ENCODE measurements at regions not wholly inside any gene's neighbourhood (a gene's known extent, or its start where the extent isn't known, plus 50 kb on each side); places are given as distances from the start of the nearest gene placed in this dataset.

DNA sequence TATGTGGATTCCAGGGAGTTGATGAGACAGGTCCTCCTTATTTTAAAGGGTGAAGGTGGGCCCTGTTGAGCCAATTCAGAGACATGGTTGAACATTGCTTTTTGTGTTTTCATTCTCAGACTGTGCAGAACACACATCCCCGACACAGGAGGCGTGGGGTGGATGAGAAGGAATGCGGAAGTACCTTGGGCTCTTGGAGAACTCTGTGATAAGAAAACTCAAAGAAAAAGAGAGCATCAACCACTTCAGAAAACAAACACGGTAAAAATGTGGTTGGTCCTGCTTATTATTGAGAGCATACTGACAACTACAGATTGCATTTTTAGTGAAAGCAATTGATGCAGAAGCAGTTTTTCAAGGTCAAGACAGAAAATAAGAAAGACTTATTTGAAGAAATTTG lies 659.8 kb downstream of the IRX1 start:
- no peak for DNase-seq (ENCODE audit: low spot score)

DNA sequence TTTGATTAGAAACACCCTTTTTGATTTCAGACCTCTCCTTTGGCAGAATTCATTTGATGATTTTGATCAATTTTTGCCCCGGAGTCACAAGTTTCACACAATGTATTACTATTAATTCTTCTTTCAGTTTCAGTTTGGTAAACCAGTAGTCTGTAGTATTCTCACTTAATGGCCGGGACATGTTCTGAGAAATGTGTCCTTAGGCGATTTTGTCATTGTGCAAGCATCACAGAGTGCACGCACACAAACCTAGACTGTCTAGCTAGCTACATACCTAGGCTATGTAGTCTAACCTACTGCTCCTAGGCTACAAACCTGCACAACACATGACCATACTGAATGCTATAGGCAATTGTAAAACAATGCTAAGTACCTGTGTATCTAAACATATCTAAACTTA lies 662.5 kb downstream of the IRX1 start:
- no peak for DNase-seq (ENCODE audit: low spot score)

DNA sequence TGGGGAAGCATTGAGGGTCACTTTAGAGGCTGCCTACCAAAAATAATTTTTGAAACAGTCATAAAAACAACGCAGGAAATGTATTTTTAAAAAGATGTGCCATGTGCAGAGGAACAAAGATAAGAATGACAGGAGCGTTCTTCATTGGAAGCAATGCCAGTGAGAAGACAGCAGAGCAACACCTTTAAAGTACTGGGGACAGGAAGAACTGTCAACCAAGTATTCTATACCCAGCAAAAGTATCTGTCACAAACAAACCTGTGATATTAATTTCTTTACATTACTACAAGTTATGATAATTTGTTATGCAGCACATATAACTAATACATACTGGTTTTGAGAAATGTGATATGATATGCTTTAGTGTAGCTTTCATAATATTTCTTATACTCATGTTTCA lies 675.6 kb downstream of the IRX1 start:
- DNase-seq (ENCODE audit: low spot score), result no peak

DNA sequence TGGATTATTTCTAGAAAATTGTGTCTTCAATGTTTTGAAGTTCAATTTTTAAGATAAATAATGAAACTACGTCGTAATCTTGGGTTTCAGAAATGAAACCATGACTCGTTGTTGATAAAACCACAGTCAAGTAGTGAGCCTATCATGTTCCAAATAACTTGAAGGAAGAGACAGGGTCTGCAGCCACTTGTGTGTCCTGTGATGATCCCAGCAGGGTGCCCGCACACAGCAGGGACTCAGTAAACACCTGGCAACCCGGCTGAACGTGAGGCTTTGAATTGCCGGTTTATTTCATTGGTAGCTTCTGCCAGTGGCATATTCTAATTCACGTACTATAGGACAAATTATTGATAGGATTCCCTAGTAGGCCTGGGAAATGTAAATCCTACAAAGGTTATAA lies 679.6 kb downstream of the IRX1 start:
- no peak for DNase-seq (ENCODE audit: low spot score)

DNA sequence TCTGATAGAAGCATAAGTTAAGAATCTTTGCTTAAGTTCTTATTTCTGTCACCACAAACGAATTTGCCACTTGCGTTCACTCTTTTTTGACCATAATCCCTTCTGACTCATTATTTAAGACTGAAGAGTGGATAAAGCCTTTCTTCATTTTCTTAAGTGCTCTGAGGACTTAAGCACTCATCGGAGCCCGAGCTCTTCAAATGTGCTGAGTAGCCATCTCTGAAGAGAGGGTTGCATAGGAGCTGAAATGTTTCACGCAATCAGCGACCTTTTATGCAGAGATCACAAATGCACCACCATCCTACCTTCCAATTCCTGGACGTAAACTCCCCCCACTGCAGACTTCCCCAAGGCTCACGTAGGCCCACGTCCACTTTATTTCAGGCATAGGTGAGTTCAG lies 699.2 kb downstream of the IRX1 start:
- no peak for DNase-seq (ENCODE audit: low spot score)

DNA sequence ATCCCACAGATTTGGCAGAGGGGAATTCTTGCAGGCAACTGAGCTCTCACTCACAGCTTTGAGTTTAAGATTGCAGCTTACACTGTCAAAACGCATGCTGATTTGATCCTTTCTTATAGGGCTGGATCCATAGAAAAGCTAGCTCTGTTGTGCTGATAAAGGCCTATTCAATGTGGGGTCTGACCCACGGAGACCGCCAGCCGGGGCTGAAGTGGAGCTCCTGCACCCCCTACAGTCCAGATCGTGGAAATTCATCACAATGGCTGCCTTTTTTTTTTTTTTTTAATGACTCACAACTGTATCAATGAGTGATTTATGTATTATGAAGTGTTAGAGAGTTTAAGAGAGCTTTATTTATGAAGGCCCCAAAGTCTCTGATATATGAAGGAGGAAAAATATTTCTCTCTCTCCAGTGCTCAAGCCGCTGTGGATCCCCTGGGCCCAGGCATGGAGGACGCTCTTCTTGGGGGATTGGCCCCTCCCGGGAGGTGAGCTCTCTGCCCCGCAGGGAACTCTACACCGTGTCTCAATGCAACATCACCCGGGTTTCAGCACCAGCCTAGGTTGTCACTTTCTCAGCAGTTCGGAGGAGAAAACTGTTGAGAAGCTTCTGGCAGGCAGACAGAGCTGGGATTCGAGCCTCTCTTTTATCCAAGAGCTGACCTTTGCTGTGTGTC lies 700.2 kb downstream of the IRX1 start:
- no peak for DNase-seq (ENCODE audit: low spot score)

DNA sequence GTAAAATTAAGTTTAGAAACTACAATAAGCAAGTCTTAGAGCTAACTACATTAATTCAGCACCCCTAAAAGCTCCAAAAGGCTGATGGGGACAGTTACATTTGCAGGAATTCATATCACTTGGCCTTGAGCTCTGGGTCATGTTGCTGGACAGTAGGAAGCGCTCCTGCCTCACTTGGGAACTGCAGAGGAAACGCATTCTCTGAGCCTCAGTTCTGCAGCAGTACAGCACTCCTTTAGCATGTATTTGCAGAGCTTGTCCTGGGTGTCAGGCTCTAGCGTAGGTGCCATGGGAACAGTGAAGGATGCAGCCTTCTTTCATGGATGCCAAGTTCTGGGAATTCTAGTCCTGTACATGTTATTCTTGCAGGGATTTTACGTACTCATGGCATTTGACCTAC lies 710.4 kb downstream of the IRX1 start:
- no peak for DNase-seq (ENCODE audit: low spot score)

DNA sequence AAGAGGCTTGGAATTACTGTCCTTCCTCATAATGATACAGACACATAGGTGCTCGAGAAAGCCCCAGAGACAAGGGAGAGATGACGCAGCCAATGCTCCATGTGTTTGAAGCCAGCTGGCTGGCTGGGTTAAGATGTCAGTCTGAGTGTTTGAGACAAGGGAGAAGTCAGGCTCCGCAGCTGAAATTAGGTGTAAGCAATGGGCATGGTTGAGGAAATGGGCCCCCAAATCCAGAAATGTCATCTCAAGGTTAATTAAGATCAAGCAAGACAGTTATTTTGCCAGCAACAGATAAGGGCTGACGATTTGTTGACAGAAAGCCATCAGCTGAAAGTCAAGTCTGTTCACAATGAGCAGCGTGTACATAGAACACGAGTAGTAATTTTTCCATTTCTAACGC lies 713.4 kb downstream of the IRX1 start:
- DNase-seq (ENCODE audit: low spot score), result no peak

DNA sequence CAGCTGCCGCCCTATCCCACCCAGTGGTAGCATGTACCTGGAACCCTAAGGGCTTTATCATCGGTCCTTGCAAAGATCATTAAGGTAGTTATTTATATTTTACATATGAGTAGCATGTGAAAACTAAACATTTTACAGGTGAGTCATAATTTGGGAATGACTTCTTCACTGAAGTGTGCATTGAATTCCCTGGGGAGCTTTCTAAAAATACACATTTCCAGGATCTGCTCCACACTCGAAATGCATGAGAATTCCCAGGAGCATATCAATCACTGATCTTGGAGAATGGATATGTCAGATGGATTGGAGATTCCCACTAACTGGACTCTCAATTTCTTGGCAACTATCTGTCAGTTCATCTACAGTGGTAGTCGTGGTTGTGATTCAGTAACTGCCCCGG lies 717.5 kb downstream of the IRX1 start:
- DNase-seq (ENCODE audit: low spot score), result no peak

DNA sequence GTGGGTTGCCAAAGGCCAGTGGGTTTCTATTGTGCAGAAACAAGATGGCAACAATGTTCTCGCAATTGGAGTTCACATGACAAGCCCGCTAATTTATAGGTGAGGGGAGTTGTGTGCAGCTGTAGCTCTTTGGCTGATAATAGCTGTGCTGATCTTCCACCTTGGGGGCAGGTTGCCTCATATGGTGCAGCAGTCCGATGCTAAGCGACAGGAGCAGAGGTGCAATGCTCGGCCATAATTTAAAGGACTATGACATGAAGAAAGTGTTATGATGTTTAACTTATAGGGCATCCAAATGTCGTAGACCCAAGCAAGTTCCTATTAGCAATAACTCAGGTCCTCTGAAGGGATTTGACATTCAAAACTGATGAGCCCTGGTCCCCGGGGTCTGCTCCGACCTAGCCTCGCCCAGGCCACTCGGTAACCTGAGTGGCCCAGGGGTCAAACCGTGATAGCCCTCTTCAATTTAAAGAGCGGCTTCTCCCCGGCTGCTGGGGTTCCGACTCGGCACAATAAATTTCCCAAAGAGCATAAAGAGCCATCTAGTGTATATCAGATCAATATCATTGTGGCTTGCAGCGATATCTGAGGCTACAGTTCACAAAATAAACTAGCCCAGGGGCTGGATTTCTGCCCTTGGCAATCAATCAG lies 724.0 kb downstream of the IRX1 start:
- no peak for DNase-seq (ENCODE audit: low spot score)

DNA sequence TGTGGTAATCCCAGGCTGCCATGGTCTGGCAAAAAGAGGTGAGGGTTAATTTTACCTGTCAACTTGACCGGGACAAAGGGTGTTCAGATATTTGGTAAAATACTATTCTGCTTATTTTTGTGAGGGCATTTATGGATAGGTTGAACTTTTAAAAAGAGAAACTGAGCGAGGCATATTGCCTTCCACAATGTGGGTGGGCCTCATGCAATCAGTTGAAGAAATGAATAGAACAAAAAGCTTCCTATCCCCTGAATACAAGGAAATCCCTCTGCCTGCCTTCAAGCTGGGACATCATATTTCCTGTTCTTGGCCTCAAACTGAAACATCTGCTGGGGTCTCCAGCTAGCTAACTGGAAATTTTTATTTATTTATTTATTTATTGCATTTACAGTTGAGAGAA lies 734.7 kb downstream of the IRX1 start:
- no peak for DNase-seq (ENCODE audit: low spot score)

DNA sequence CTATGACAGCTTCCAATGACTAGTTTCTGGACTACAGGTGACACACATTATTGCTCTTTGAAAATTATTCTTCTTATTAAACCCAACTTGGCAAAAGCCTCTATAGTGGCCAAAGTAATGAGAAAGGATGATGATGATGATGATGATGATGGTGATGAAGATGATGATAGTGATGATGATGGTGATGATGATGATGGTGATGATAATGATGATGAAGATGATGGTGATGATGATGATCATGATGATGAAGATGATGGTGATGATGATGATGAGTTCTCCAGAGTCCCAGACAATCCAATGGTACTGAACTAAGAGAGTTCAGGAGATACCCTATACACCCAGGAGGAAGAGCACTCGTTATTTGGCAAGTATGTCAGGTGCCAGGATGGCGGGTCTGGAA lies 739.4 kb downstream of the IRX1 start:
- no peak for DNase-seq (ENCODE audit: low spot score)

DNA sequence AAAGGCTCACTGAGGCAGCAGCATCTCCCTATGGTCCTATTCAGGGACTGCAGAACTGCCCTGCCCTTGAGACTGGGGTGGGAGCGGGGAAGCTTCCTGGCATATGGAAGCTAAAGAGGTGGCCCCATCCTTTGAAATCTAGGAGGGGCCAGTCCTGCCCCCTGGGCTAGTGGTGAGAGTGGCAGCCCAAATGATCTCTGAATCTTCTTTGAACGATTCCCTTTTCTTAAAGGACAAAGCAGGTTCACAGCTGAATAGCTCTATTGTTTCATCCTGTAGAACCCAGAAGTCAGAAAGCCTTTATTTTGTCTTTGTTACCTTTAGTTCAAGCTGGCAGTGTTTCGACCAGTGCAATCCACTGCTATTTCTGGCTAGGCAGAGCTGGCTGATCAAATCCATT lies 741.9 kb downstream of the IRX1 start:
- no peak for DNase-seq (ENCODE audit: low spot score)

DNA sequence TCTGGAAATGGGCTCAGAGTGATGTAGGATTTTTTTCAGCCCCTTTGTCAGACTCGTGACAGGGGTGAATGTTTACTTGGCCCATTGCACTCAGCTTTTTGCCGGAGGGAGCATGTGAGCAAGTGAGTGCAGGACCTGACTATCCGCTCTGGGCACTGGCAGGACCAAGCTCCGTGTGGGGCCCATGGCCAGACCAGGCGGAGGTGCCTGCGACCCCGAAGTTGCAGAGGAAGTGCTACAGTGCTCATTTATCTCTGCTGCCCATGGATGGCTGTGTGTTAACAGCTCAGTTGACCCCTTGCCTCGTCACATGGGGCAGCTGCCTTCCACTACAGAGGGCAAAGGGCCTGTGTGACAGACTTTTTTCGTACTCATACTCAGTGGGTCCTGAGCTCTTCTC lies 744.3 kb downstream of the IRX1 start:
- DNase-seq (ENCODE audit: low spot score), result no peak

DNA sequence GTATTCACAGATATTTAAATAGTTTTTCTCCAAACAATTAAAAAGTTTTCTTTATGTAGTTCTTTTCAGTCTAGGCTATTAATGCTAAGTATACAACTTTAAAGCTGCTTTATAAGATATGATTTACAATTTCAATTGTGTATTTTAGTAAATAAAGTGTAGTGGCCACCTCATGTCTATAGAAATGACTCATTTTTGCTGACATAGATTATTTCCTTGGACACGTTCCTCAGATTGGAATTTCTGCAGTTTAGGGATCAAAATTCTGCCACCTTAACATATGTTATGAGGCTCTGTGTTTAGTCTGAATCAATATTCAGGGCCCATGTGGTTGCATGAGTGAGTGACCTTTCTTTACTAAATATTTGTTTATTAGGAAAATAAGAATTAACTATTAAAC lies 750.2 kb downstream of the IRX1 start:
- no peak for DNase-seq (ENCODE audit: low spot score)

DNA sequence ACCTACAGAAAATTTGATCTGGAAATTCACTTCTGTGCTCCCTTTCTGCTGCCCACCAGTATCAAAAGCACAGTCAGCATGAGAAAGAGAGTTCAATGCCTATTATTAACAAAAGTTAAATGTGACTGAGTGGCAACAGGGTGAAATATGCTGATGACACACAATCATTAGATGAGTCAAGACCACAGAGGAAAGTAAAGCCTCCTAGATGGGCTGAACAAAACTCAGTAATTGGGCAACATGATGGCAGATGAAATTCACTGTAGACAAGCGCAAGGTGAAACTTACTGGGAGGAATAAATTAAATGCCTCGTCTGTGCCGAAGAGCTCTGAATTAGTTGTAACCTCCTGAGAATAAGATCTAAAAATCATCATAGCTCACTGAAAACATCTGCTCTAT lies 752.8 kb downstream of the IRX1 start:
- no peak for DNase-seq (ENCODE audit: low spot score)

DNA sequence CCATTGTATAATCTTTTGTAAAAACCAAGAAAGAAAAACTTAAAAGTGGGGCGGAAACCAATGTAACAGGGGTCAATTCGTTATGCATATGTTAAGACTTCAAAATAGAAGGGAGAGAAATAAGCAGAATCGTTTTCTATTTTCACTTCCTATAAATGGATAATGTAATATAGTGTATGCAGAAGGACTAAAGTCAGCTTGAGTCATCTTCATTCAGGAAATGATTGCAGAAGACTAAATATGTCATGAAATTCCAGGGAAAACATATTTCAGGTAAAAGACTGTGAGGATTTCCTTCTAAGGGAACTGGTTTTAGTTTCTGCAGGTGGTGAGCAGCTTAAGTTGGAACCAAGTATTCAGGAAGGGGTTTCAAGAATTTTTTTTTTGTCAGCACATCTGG lies 753.3 kb downstream of the IRX1 start:
- DNase-seq (ENCODE audit: low spot score), result no peak

DNA sequence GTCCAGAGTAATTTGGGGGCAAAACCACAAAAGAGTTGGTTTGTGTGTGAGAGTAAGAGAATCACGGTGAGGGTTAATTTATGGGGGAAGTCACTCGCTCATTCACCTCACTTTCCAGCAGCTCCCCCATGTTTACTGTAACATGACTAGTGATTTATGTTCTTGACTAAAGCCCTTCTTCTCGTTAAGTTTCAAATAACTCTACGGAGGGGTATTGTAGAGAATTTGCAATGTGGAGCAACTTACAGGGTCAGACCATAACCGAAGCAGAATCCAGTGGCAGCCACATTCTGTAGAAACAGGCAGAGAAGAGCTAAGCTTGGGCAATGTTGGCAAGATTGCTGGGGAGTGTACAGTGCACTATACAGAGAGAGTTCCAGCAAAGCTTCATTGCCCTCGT lies 760.6 kb downstream of the IRX1 start:
- no peak for DNase-seq (ENCODE audit: low spot score)

DNA sequence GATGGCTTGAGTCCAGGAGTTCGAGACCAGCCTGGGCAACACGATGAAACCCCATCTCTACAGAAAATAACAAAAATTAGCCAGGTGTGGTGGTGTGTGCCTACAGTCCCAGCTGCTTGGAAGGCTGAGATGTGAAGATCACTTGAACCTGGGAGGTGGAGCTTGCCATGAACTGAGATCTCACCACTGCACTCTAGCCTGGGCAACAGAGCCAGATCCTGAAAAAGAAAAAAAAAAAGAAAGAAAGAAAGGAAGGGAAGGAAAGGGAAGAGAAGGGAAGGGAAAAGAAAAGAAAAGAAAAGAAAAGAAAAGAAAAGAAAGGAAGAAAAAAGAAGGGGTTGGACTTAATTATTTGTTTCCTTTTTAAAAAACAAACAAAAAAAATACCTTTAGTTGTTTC lies 764.2 kb downstream of the IRX1 start:
- DNase-seq (ENCODE audit: low spot score), result no peak

DNA sequence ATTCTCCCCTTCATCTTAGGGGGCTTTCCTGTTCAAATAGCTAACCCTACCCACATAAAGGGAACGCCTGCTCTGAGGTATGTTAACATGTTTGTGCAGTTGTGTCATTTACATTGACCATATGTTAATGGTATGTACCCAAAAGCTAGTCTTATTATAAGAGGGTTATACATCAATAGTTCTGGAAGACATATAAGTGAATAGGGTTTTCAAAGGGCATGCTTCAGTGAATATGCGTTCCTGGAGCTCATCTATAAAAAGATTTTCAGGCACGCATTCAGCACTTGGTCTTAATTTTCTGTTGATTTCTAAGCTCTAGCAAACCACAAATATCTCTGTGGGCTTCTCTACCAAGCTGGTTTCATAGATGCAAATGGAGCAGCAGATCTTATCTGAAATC lies 766.1 kb downstream of the IRX1 start:
- no peak for DNase-seq (ENCODE audit: low spot score)

DNA sequence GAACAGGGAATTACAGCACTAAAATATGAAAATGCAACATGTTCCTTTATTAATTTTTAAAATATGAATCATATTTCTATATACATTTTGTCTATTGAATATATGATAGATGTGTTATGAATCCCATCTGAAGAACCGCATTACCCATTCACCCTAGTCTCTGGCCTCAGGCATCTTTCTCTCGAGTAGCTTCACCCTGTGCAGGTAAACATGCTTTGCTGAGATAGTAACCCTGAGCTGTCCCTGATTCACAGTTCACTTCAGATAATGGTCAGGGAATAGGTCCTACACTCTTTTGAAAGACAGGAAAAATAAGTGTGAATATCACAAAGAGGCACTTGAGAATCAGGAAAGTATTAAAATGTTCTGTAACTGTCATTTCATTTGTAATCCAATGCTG lies 766.8 kb downstream of the IRX1 start:
- no peak for DNase-seq (ENCODE audit: low spot score)

DNA sequence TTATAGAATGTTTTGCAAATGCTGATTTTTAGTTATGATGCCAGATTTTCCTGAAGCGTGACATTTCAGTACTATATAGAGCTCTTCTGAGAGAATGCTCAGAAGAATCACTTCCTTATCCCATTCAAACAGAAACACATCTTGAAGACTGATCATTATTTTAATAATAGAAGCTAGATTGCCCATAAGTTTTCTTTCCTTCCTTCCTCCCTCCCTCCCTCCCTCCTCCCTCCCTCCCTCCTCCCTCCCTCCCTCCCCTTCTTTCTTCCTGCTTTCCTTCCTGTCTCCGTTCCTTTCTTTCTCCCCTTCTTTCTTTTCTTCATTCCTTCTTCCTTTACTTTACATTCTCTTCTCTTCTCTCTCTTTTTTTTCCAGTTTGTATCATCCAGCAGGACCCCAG lies 767.4 kb downstream of the IRX1 start:
- DNase-seq (ENCODE audit: low spot score), result no peak

DNA sequence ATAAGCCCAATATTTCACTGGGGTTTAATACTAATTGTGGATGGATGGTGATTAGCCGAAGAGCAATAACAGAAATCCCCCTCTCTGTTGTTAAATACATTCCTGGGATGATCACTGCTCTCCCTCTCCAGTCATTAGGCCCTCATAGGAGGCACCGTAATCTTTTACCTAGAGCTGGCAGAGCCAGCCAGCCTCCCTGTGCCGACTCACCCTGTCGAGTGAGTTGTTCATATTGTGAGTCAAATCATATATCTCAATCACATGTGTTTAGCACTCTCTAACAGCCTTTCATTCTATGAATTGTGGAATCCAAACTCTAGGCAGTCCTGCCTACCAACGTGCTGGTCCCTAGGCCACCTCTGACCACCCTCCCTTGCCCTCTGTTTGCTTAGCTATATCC lies 771.0 kb downstream of the IRX1 start:
- DNase-seq (ENCODE audit: low spot score), result no peak

DNA sequence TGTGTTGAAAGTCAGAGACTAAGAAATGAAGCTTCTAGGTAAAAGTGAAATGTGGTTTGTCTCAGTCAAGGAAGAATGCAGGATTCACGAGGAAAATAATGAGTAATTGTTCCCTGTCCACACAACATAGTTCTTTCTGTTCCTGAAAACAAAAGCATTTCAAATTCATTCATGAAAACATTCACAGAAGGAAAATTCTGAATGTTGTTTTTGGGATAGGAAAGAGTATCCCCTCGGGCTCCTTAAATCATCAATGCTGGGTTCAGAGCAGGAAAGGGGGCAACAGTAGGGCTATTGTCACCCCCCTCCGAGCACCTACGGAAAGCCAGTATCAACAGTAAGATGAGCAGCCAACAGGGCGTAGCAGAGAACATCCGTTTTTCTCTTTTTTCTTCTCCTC lies 769.9 kb upstream of the ADAMTS16 start:
- DNase-seq (ENCODE audit: low spot score), result no peak

Measured in mesenteric fat pad (tissue), 1 donor.